ENCODE measurements at regions not wholly inside any gene's neighbourhood (a gene's known extent, or its start where the extent isn't known, plus 50 kb on each side); places are given as distances from the start of the nearest gene placed in this dataset.

GRCh38 chr4:66062044-66062443 lies 391.8 kb upstream of the EPHA5 start:
- Histone ChIP-seq H3K79me2 (ENCODE audit: control insufficient read depth, insufficient read depth, low read length) (no peaks in the 10 kb centered on the region), H3K9me3 (replicated peaks; ENCODE audit: control insufficient read depth, insufficient read depth, low read length) (no peaks in the 10 kb centered on the region), H3K9ac (replicated peaks; ENCODE audit: extremely low read depth, insufficient read depth, low read length) (no peak overlapping the region), H3K36me3 (ENCODE audit: control insufficient read depth in 2 of 2, extremely low read depth in 1 of 2, insufficient read depth in 2 of 2, low read length in 2 of 2) (no peaks in the 10 kb centered on the region), H3K27ac (ENCODE audit: insufficient read depth, low read depth, low read length) (no peak overlapping the region), H3K9me1 (replicated peaks; ENCODE audit: control insufficient read depth, extremely low read depth, insufficient read depth, low read length) (no peaks in the 10 kb centered on the region), H3K4me2 (ENCODE audit: insufficient read depth, low read length) (peak overlapping the region; percentile 30), H3K4me1 (ENCODE audit: control insufficient read depth, extremely low read depth, insufficient read depth, low read length) (peaks cover 7% of the 10 kb centered on the region), H2AFZ (ENCODE audit: low read depth, low read length) (peak overlapping the region; percentile 80), H4K20me1 (replicated peaks; ENCODE audit: control insufficient read depth, extremely low read depth, insufficient read depth, low read length) (no peaks in the 10 kb centered on the region), H3K4me3 (replicated peaks in 1 of 3; ENCODE audit: insufficient read depth in 1 of 3, low read depth in 1 of 3, low read length in 3 of 3) (no peak overlapping the region), H3K27me3 (ENCODE audit: control insufficient read depth in 2 of 2, insufficient read depth in 2 of 2, low read length in 2 of 2) (no peaks in the 10 kb centered on the region)
- intact Hi-C loops (cut with micrococcal nuclease) (no loop called here), dilution Hi-C loops (cut with MboI; ENCODE audit: extremely low pct_ligation_motif_present, low sequenced_read_pairs) (no loop called here)
- TF ChIP-seq FOS (IDR thresholded peaks at IDR 0.05; ENCODE audit: borderline replicate concordance, insufficient read depth, low read length), result peak; percentile 57
- TF ChIP-seq MAX (IDR thresholded peaks at IDR 0.05; ENCODE audit: insufficient read depth, insufficient read length), result no peak
- ChIA-PET CTCF (no interaction called here), POLR2A (no interaction called here)
- BruUV-seq (replicated peaks), result no TSS peak
- DNase-seq (ENCODE audit: low read depth, low spot score) (peak; percentile 15), FAIRE-seq (no peak)

- Histone ChIP-seq H3K36me3 (ENCODE audit: control insufficient read depth in 2 of 2, extremely low read depth in 1 of 2, insufficient read depth in 2 of 2, low read length in 2 of 2) (no peaks in the 10 kb centered on the region), H3K9me1 (replicated peaks; ENCODE audit: control insufficient read depth, extremely low read depth, insufficient read depth, low read length) (no peaks in the 10 kb centered on the region), H4K20me1 (replicated peaks; ENCODE audit: control insufficient read depth, extremely low read depth, insufficient read depth, low read length) (no peaks in the 10 kb centered on the region), H3K79me2 (ENCODE audit: control insufficient read depth, insufficient read depth, low read length) (no peaks in the 10 kb centered on the region), H3K27me3 (ENCODE audit: control insufficient read depth in 2 of 2, insufficient read depth in 2 of 2, low read length in 2 of 2) (no peaks in the 10 kb centered on the region), H3K4me1 (ENCODE audit: control insufficient read depth, extremely low read depth, insufficient read depth, low read length) (peaks cover 7% of the 10 kb centered on the region), H3K27ac (ENCODE audit: insufficient read depth, low read depth, low read length) (no peak overlapping the region), H3K9me3 (replicated peaks; ENCODE audit: control insufficient read depth, insufficient read depth, low read length) (no peaks in the 10 kb centered on the region), H3K4me2 (ENCODE audit: insufficient read depth, low read length) (no peak overlapping the region), H2AFZ (ENCODE audit: low read depth, low read length) (no peak overlapping the region), H3K4me3 (replicated peaks in 1 of 3; ENCODE audit: insufficient read depth in 1 of 3, low read depth in 1 of 3, low read length in 3 of 3) (no peak overlapping the region), H3K9ac (replicated peaks; ENCODE audit: extremely low read depth, insufficient read depth, low read length) (no peak overlapping the region)
- CTCF ChIA-PET, result no interaction called here
- DNase-seq (ENCODE audit: low read depth, low spot score) (no peak), FAIRE-seq (no peak)
- POLR2A ChIA-PET, result no interaction called here
- BruUV-seq (replicated peaks), result no TSS peak
- TF ChIP-seq JUN (IDR thresholded peaks at IDR 0.05; ENCODE audit: borderline replicate concordance, insufficient read depth, insufficient read length, low read depth) (no peak), POLR2A (IDR thresholded peaks at IDR 0.05; ENCODE audit: low read depth, low read length) (no peak), GATA2 (IDR thresholded peaks at IDR 0.05; ENCODE audit: insufficient read depth, insufficient read length, low read depth, low read length) (no peak), CTCF (IDR thresholded peaks at IDR 0.05; ENCODE audit: extremely low read depth in 1 of 2, insufficient read depth in 1 of 2, low read depth in 1 of 2, low read length in 2 of 2) (no peak), FOS (IDR thresholded peaks at IDR 0.05; ENCODE audit: borderline replicate concordance, insufficient read depth, low read length) (no peak), EZH2 (IDR thresholded peaks at IDR 0.05; ENCODE audit: borderline replicate concordance, low read depth, low read length, severe bottlenecking) (no peak), MAX (IDR thresholded peaks at IDR 0.05; ENCODE audit: insufficient read depth, insufficient read length) (no peak), POLR2AphosphoS5 (IDR thresholded peaks at IDR 0.05; ENCODE audit: insufficient read depth, low read depth, low read length) (no peak), MYC (IDR thresholded peaks at IDR 0.05; ENCODE audit: low read depth, low read length) (no peak)
- dilution Hi-C loops (cut with MboI; ENCODE audit: extremely low pct_ligation_motif_present, low sequenced_read_pairs) (no loop called here), intact Hi-C loops (cut with micrococcal nuclease) (no loop called here)
Measured at GRCh38 chr4:66059556-66059955, 389.3 kb upstream of the EPHA5 start.

Data from endothelial cell of umbilical vein (primary cell).